ENCODE measurements at regions not wholly inside any gene's neighbourhood (a gene's known extent, or its start where the extent isn't known, plus 50 kb on each side); places are given as distances from the start of the nearest gene placed in this dataset.

DNA sequence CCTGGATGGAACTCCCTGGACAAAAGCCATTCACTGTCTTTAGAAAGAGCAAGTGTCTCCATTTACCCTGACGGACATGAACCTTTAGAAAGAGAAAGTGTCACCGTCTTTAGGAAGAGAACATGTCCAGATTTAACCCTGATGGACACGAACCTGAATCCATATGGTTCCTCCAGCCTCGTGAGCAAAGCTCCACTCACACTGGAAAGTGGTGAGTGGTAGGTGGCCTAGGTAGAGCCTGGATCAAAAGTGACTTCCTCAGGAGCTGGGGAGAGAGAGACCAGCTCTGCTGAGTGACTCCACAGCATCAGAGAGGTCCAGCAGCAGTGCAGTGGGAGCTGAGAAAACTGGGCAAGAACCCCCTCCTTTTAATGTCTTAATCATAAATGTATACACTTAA, 59.8 kb upstream of the IRS2 start:
- DNase-seq, result no peak

GRCh38 chr13:109844396-109844795, 58.0 kb upstream of the IRS2 start:
- no peak for DNase-seq

GRCh38 chr13:109843695-109844094, 57.3 kb upstream of the IRS2 start:
- DNase-seq, result no peak

DNA sequence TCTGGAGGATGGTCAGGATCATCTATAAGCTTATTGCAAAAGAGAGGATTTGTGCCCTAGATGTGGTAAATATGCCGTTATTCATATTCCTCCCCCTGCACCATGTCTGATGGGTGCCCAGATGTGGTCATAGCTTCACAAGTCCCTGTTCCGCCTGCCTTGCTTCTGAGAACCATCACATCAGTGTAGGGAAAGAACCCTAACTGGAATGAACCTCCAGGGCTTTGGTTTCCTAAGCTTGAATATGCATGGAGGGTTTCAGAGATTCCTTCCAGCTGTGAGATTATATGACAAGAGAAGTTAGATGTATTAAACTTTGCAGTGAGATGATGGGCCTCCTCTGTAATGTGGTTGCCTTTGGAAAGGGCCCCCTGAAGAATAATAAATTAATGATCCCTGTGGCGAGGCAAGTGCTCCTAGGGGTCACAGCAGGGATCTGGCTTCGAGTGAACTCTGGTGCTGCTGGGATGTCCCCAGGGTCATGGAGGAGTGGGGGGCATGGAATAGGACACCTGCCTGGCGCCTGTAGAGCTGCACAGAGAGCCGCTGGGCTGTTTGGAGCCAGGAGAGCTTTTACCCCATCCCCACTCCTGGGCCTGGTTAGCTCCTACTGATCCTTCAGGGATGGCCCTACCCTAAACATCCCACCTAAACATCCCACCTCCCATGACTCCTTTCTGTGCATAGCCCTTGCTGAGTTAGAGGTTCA, 56.0 kb upstream of the IRS2 start:
- DNase-seq, result no peak

DNA sequence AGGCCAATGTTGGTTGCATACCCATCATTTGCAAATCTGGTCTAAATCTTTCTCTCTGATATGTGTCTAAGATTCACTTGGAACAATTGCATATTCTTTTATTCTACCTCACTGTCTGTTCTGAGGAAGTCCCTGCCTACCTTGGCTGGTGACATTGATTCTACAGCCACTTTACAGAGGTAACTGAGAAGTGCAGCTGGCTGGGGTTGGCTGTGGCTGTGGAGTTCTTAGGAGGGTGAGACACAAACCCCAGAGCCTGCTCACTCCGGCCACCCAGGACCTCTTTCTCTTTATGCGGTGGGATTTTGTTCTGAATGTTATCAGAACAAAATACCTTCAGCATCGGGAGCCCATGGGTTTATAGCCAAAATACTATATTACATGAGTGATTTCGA, 54.5 kb upstream of the IRS2 start:
- DNase-seq, result no peak

GRCh38 chr13:109840201-109840892, 54.0 kb upstream of the IRS2 start:
- no peak for DNase-seq

DNA sequence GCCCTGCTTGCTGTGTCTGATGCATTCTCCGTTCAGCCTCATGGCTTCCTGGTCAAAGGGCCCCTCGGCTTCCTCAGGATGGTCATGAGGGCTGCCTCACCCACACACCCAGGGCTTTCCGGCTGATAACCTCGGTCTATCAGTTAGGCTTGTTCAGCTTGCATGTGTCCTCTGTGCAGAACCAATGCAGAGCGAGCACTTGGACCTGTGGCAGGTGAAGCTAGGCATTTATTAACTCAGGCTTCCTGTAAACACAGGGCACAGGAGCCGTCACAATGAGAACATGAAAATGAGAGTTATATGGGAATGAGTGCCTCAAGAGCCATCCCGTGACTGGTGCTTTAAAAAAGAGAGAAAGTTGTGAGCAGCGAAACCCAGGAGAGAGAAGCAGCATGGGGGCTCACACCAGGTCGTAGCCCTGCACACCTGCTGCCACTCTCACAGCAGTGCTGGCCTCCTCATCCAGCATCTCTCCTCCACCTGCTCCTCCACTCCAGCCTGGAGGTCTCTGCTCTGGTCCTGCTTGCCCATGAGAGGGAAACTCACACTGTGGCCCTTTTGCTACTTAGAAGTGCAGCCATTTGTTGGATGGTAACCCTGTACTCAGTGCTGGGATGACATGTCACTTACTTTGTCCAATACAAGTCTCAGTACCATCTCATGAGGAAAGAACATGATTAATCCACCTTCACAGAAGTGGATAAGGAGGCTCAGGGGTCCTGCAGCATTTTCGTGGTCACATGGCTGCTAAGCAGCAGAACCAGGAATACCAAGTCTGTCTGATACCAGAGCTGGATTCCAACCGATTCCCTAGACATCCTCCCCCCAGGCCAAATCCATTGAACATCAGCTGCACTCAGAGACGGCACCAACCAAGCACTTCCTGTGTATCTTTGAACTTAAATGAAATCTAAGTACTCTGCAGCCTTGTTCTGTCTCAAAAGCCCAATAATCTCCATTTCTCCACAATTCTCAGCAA, 50.5 kb upstream of the IRS2 start:
- no peak for DNase-seq
